ENCODE measurements at regions not wholly inside any gene's neighbourhood (a gene's known extent, or its start where the extent isn't known, plus 50 kb on each side); places are given as distances from the start of the nearest gene placed in this dataset.

GRCh38 chr3:150057227-150057626 is 86.5 kb upstream of the PFN2 start:
- H3K36me3 ChIP-seq, result no peaks in the 10 kb centered on the region
- ATAC-seq, result no peak
- H3K4me1 ChIP-seq, result no peaks in the 10 kb centered on the region
- H3K27ac ChIP-seq, result no peak overlapping the region
- WGBS (ENCODE audit: insufficient coverage, low coverage, low lambda C conversion rate, missing lambda C conversion rate), result 50% methylated on average over 1 of the region's 4 CpGs
- intact Hi-C loops (cut with DNase I), result no loop called here
- no peaks in the 10 kb centered on the region for H3K27me3 ChIP-seq
- H3K4me3 ChIP-seq, result no peak overlapping the region
- no peak for TF ChIP-seq CTCF (IDR thresholded peaks at IDR 0.05)
- TF ChIP-seq POLR2A (IDR thresholded peaks at IDR 0.05), result no peak
- DNase-seq, result no peak
- H3K9me3 ChIP-seq, result no peaks in the 10 kb centered on the region

- H3K9me3 ChIP-seq, result no peaks in the 10 kb centered on the region
- no peak for DNase-seq
- no peak overlapping the region for H3K4me3 ChIP-seq
- H3K36me3 ChIP-seq, result no peaks in the 10 kb centered on the region
- no peak for ATAC-seq
- H3K4me1 ChIP-seq, result no peaks in the 10 kb centered on the region
- no peak for TF ChIP-seq POLR2A (IDR thresholded peaks at IDR 0.05)
- TF ChIP-seq CTCF (IDR thresholded peaks at IDR 0.05), result no peak
- no peak overlapping the region for H3K27ac ChIP-seq
- intact Hi-C loops (cut with DNase I), result no loop called here
- 82% methylated on average over 6 of the region's 6 CpGs for WGBS (ENCODE audit: insufficient coverage, low coverage, low lambda C conversion rate, missing lambda C conversion rate)
- H3K27me3 ChIP-seq, result no peaks in the 10 kb centered on the region
Measured at GRCh38 chr3:150055332-150055731, 84.6 kb upstream of the PFN2 start.

GRCh38 chr3:150054635-150055034 is 83.9 kb upstream of the PFN2 start:
- DNase-seq, result no peak
- H3K27ac ChIP-seq, result no peak overlapping the region
- H3K4me3 ChIP-seq, result no peak overlapping the region
- TF ChIP-seq POLR2A (IDR thresholded peaks at IDR 0.05) (no peak), CTCF (IDR thresholded peaks at IDR 0.05) (no peak)
- H3K36me3 ChIP-seq, result no peaks in the 10 kb centered on the region
- intact Hi-C loops (cut with DNase I), result no loop called here
- H3K27me3 ChIP-seq, result no peaks in the 10 kb centered on the region
- WGBS (ENCODE audit: insufficient coverage, low coverage, low lambda C conversion rate, missing lambda C conversion rate), result 67% methylated on average over 1 of the region's 2 CpGs
- no peaks in the 10 kb centered on the region for H3K9me3 ChIP-seq
- no peak for ATAC-seq
- no peaks in the 10 kb centered on the region for H3K4me1 ChIP-seq

- H3K9me3 ChIP-seq, result no peaks in the 10 kb centered on the region
- no peaks in the 10 kb centered on the region for H3K4me1 ChIP-seq
- H3K4me3 ChIP-seq, result no peak overlapping the region
- DNase-seq, result no peak
- TF ChIP-seq POLR2A (IDR thresholded peaks at IDR 0.05) (no peak), CTCF (IDR thresholded peaks at IDR 0.05) (no peak)
- no peaks in the 10 kb centered on the region for H3K36me3 ChIP-seq
- intact Hi-C loops (cut with DNase I), result no loop called here
- H3K27me3 ChIP-seq, result no peaks in the 10 kb centered on the region
- H3K27ac ChIP-seq, result no peak overlapping the region
- no peak for ATAC-seq
- WGBS (ENCODE audit: insufficient coverage, low coverage, low lambda C conversion rate, missing lambda C conversion rate), result 85% methylated on average over 23 of the region's 25 CpGs
Measured at GRCh38 chr3:150050510-150050909, 79.8 kb upstream of the PFN2 start.

- 44% methylated on average over 1 of the region's 1 CpG for WGBS (ENCODE audit: insufficient coverage, low coverage, low lambda C conversion rate, missing lambda C conversion rate)
- no peaks in the 10 kb centered on the region for H3K9me3 ChIP-seq
Measured at GRCh38 chr3:150049317-150049716, 78.6 kb upstream of the PFN2 start.

More at GRCh38 chr3:150049317-150049716, 78.6 kb upstream of the PFN2 start:
- H3K27ac ChIP-seq, result no peak overlapping the region
- H3K36me3 ChIP-seq, result no peaks in the 10 kb centered on the region
- DNase-seq, result no peak
- no peak overlapping the region for H3K4me3 ChIP-seq
- TF ChIP-seq CTCF (IDR thresholded peaks at IDR 0.05) (no peak), POLR2A (IDR thresholded peaks at IDR 0.05) (no peak)
- intact Hi-C loops (cut with DNase I), result no loop called here
- no peak for ATAC-seq
- no peaks in the 10 kb centered on the region for H3K4me1 ChIP-seq
- H3K27me3 ChIP-seq, result no peaks in the 10 kb centered on the region
